ENCODE measurements at regions not wholly inside any gene's neighbourhood (a gene's known extent, or its start where the extent isn't known, plus 50 kb on each side); places are given as distances from the start of the nearest gene placed in this dataset.

- H3K4me1 Mint-ChIP-seq (ENCODE audit: low read depth): no peaks in the 10 kb centered on the region
- CTCF ChIA-PET: interaction anchor here (1.1 kb wide), 1 partner anchor 8 kb away, joined by 3 read pairs; no protein-coding TSS in a partner anchor
- H3K36me3 Mint-ChIP-seq (ENCODE audit: low read depth): no peaks in the 10 kb centered on the region
- POLR2A ChIA-PET: no interaction called here
- no peak overlapping the region for H3K27ac Mint-ChIP-seq
- H3K4me3 Mint-ChIP-seq: no peak overlapping the region
- H3K9me3 Mint-ChIP-seq (ENCODE audit: insufficient read depth): no peaks in the 10 kb centered on the region
- no peak for DNase-seq
- no peak for ATAC-seq
- H3K27me3 Mint-ChIP-seq (ENCODE audit: low read depth): no peaks in the 10 kb centered on the region
Measured at GRCh38 chr16:87054154-87054553, 263.0 kb downstream of the C16orf95 start.

- no peaks in the 10 kb centered on the region for H3K36me3 Mint-ChIP-seq (ENCODE audit: low read depth)
- DNase-seq: no peak
- no peaks in the 10 kb centered on the region for H3K27me3 Mint-ChIP-seq (ENCODE audit: low read depth)
- POLR2A ChIA-PET: no interaction called here
- H3K4me3 Mint-ChIP-seq: no peak overlapping the region
- CTCF ChIA-PET: no interaction called here
- ATAC-seq: no peak
- H3K4me1 Mint-ChIP-seq (ENCODE audit: low read depth): no peaks in the 10 kb centered on the region
- H3K27ac Mint-ChIP-seq: no peak overlapping the region
- no peaks in the 10 kb centered on the region for H3K9me3 Mint-ChIP-seq (ENCODE audit: insufficient read depth)
Measured at GRCh38 chr16:87054856-87055255, 262.3 kb downstream of the C16orf95 start.

DNA sequence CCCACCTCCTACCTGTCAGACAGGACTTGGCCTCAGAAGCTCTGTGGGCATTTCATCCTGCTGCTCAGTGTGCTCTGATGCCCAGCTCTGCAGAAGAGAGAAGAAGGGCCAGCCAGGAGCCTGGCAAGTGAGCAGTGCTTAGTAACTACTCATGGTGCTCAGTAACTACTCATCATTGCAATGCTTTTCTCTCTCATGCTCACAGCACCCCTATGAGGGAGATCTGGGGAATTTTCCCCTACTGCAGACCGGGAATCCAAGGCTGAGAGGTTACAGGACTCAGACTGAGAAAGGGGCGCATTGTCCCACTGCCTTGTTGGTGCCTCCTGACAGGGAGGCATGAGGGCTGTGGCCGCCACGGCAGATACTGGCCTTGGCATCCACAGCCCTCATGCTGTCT is 261.1 kb downstream of the C16orf95 start:
- CTCF ChIA-PET: no interaction called here
- no peaks in the 10 kb centered on the region for H3K36me3 Mint-ChIP-seq (ENCODE audit: low read depth)
- POLR2A ChIA-PET: no interaction called here

GRCh38 chr16:87056551-87056950 is 260.6 kb downstream of the C16orf95 start:
- POLR2A ChIA-PET: no interaction called here

More for the DNA sequence above, 261.1 kb downstream of the C16orf95 start:
- ATAC-seq (no peak), DNase-seq (no peak)
- no peak overlapping the region for H3K4me3 Mint-ChIP-seq
- H3K27ac Mint-ChIP-seq: no peak overlapping the region
- H3K9me3 Mint-ChIP-seq (ENCODE audit: insufficient read depth): no peaks in the 10 kb centered on the region
- H3K27me3 Mint-ChIP-seq (ENCODE audit: low read depth): peaks cover 6% of the 10 kb centered on the region
- H3K4me1 Mint-ChIP-seq (ENCODE audit: low read depth): no peaks in the 10 kb centered on the region

DNA sequence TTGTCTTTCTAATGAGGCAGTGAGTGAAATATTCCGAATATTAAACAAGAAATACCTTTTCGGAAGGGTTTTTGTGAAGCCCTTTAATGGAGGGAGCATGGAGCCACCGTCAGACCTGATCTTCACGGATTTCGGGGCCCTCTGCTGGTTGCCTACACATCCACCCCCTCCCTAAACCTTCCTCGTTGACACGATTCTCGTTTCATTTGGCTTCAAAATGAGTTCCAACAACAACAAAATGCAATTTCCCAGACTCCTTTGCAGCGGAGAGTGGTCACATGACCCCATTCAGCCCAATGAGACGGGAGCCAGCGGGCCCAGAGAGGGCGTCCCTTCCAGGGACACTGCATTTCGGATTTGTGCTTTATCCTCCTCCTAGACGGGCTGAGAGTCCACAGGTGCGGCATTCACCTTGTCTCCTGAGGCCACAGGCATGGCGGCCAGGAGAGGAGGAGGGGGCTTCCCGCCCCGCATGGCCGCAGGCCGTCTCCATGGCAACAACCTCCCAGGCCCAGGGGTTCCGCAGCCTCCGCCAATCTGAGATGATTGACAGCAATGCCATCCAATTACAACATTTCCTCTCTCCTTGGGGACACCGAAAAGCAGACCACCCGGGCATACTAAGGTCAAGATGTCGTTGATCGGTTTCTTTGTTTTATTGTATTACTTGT is 259.8 kb downstream of the C16orf95 start:
- POLR2A ChIA-PET: no interaction called here
- H3K27ac Mint-ChIP-seq: no peak overlapping the region
- H3K27me3 Mint-ChIP-seq (ENCODE audit: low read depth): peaks cover 8% of the 10 kb centered on the region
- H3K4me3 Mint-ChIP-seq: no peak overlapping the region
- ATAC-seq: no peak
- no peaks in the 10 kb centered on the region for H3K9me3 Mint-ChIP-seq (ENCODE audit: insufficient read depth)
- CTCF ChIA-PET: no interaction called here
- DNase-seq: no peak
- no peaks in the 10 kb centered on the region for H3K36me3 Mint-ChIP-seq (ENCODE audit: low read depth)
- H3K4me1 Mint-ChIP-seq (ENCODE audit: low read depth): no peaks in the 10 kb centered on the region

More at GRCh38 chr16:87056551-87056950, 260.6 kb downstream of the C16orf95 start:
- ATAC-seq: no peak
- Mint-ChIP-seq H3K4me3 (no peak overlapping the region), H3K27ac (no peak overlapping the region), H3K27me3 (ENCODE audit: low read depth) (peaks cover 6% of the 10 kb centered on the region), H3K36me3 (ENCODE audit: low read depth) (no peaks in the 10 kb centered on the region), H3K9me3 (ENCODE audit: insufficient read depth) (no peaks in the 10 kb centered on the region), H3K4me1 (ENCODE audit: low read depth) (no peaks in the 10 kb centered on the region)
- CTCF ChIA-PET: no interaction called here
- DNase-seq: no peak

GRCh38 chr16:87057951-87058560 is 259.1 kb downstream of the C16orf95 start:
- Mint-ChIP-seq H3K36me3 (ENCODE audit: low read depth) (no peaks in the 10 kb centered on the region), H3K27me3 (ENCODE audit: low read depth) (peaks cover 8% of the 10 kb centered on the region), H3K4me1 (ENCODE audit: low read depth) (no peaks in the 10 kb centered on the region), H3K27ac (no peak overlapping the region), H3K4me3 (no peak overlapping the region), H3K9me3 (ENCODE audit: insufficient read depth) (no peaks in the 10 kb centered on the region)
- DNase-seq (no peak), ATAC-seq (no peak)
- ChIA-PET POLR2A (no interaction called here), CTCF (no interaction called here)

DNA sequence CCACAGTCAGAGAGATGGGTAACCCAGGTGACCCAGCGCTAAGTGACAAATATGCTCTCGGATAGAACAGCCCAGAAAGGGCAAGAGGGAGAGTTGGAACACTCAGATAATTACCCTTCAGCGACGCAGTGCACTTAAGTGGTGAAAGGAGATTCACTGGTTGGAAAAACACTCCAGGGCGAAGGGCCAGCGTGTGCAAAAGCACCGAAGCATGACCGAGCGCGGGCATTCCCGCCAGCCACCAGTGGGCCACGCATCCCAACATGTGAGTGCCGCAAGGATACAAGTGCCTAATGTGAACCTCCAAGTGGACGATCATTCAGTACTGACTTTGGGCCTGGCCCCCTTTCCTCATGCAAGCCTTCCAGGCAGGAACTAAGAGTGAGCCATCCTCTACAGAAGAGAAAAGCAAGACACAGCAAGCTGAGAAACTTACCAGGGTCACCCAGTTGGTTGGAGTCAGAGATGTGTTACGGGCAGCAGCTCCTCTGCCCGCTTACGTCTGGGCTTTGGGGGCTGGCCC is 258.4 kb downstream of the C16orf95 start:
- no peak overlapping the region for H3K27ac Mint-ChIP-seq
- no peak overlapping the region for H3K4me3 Mint-ChIP-seq
- no peak for DNase-seq
- H3K9me3 Mint-ChIP-seq (ENCODE audit: insufficient read depth): no peaks in the 10 kb centered on the region
- H3K36me3 Mint-ChIP-seq (ENCODE audit: low read depth): no peaks in the 10 kb centered on the region
- H3K27me3 Mint-ChIP-seq (ENCODE audit: low read depth): peaks cover 10% of the 10 kb centered on the region
- no peaks in the 10 kb centered on the region for H3K4me1 Mint-ChIP-seq (ENCODE audit: low read depth)
- POLR2A ChIA-PET: no interaction called here
- no peak for ATAC-seq
- CTCF ChIA-PET: interaction anchor here (1.2 kb wide), 1 partner anchor 220 kb away, joined by 3 read pairs; no protein-coding TSS in a partner anchor

DNA sequence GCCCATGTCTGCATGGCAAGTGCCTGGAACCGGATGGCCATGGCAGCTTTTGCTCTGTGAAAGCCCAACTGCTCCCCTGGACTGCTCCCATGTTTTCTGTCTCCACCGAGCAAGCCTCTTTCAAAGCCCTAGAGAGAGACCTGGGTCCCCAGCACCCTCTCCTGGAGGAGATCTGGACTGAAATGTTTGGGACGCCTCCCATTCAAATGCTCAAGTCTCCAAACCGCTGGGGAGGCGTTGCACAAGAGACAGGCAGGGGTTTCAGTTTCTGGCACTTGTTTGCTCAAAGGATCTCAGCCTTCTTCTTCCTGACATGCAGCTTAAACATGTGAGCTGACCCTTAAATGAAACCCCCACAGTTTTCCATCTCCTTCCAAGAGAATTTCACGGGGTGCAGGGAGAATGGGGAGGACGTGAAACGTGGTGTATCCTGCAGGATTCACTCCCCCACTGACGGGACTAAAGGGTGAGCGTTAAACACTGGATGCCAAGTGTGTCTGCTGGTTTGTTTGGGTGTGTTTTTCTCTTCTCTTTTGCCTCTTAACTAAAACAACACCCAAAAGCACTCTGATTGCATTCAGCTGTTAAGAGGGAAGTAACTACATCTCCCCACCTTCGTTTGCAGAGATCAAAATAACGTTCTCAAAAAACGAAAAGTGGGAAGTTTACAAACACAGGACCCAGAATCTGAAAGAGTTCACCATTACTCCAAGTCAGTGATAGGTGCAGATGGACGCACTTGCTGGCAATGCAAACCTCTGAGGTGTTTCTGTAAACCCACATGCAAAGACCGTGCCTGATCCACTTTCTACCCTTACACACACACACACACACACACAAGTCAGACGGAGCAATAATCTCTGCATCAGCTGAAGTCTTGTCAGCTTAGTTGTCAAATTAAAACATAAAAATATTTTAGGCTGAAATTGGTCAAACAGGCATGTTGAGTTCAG is 256.9 kb downstream of the C16orf95 start:
- ATAC-seq (no peak), DNase-seq (no peak)
- no peak overlapping the region for H3K27ac Mint-ChIP-seq
- no peaks in the 10 kb centered on the region for H3K9me3 Mint-ChIP-seq (ENCODE audit: insufficient read depth)
- ChIA-PET CTCF (interaction anchor here (3.0 to 3.9 kb wide), 2 partner anchors 8 to 496 kb away, joined by 10 to 43 read pairs; no protein-coding TSS in a partner anchor), POLR2A (no interaction called here)
- H3K36me3 Mint-ChIP-seq (ENCODE audit: low read depth): no peaks in the 10 kb centered on the region
- H3K4me1 Mint-ChIP-seq (ENCODE audit: low read depth): peaks cover 2% of the 10 kb centered on the region
- peaks cover 17% of the 10 kb centered on the region for H3K27me3 Mint-ChIP-seq (ENCODE audit: low read depth)
- H3K4me3 Mint-ChIP-seq: no peak overlapping the region

- no peaks in the 10 kb centered on the region for H3K36me3 Mint-ChIP-seq (ENCODE audit: low read depth)
- DNase-seq (no peak), ATAC-seq (no peak)
- H3K4me1 Mint-ChIP-seq (ENCODE audit: low read depth): peaks cover 2% of the 10 kb centered on the region
- H3K27me3 Mint-ChIP-seq (ENCODE audit: low read depth): peaks cover 25% of the 10 kb centered on the region
- no peaks in the 10 kb centered on the region for H3K9me3 Mint-ChIP-seq (ENCODE audit: insufficient read depth)
- H3K4me3 Mint-ChIP-seq: no peak overlapping the region
- CTCF ChIA-PET: interaction anchor here (1.2 to 3.9 kb wide), 5 partner anchors 9 to 497 kb away, joined by 4 to 43 read pairs (median 8); partner anchors contain the start of gene FOXL1
- POLR2A ChIA-PET: no interaction called here
- no peak overlapping the region for H3K27ac Mint-ChIP-seq
Measured at GRCh38 chr16:87061243-87061920, 255.8 kb downstream of the C16orf95 start.

DNA sequence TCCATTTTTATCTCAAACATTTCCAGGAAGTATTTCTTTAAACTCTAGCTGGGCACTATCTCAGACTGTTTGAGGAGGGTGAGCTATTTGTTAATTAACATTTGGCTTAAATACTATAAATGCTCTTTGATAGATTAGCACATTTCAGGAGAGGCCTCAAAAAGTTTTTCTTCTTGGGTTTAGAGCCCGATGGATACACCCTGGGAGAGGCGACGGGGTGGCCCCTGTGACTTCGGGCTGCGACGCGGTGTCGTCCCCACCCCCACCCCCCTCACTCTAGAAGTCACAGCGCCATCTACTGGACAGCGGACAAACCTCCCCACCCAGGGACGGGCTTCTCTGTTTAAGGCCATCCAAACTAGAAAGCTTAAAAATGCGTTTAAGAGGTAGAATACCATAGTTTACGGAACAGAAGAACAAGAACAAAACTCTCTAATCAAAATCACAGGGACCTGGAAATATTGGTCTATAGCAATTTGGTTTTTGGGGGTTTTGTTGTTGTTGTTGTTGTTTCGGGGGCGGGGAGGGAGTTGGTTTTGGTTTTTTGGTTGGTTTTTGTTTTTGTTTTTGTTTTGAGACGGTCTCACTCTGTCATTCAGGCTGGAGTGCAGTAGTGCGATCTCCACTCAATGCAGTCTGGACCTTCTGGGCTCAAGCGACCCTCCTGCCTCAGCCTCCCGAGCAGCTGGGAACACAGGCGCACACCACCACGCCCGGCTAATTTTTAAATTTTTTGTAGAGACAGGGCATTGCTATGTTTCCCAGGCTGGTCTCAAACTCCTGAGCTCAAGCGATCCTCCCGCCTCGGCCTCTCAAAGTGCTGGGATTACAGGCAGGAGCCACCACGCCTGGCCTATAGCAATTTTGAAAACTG is 254.4 kb downstream of the C16orf95 start:
- Mint-ChIP-seq H3K9me3 (ENCODE audit: insufficient read depth) (no peaks in the 10 kb centered on the region), H3K27me3 (ENCODE audit: low read depth) (peaks cover 25% of the 10 kb centered on the region), H3K27ac (no peak overlapping the region), H3K36me3 (ENCODE audit: low read depth) (no peaks in the 10 kb centered on the region), H3K4me3 (no peak overlapping the region), H3K4me1 (ENCODE audit: low read depth) (peaks cover 2% of the 10 kb centered on the region)
- POLR2A ChIA-PET: interaction anchor here (1.7 kb wide), 1 partner anchor 498 kb away, joined by 4 read pairs; no protein-coding TSS in a partner anchor
- CTCF ChIA-PET: interaction anchor here (0.6 to 3.9 kb wide), 24 partner anchors 9 to 573 kb away, joined by 3 to 43 read pairs (median 4); partner anchors contain the start of gene FOXL1
- ATAC-seq (peak; percentile 71), DNase-seq (peak; percentile 73)
